Lower leg skin (tissue), 3 donors: ENCODE measurements at regions not wholly inside any gene's neighbourhood (a gene's known extent, or its start where the extent isn't known, plus 50 kb on each side); places are given as distances from the start of the nearest gene placed in this dataset.

Source experiments
- CTCF ChIP-seq, 3 donors: fragments of 450-650 bp; IDR thresholded peaks; one replicate each; pipeline ENCODE4 v1.5.1; 2016; ENCODE audit warnings: antibody characterized with exemption in 3 of 3, mild to moderate bottlenecking in 3 of 3, moderate library complexity in 2 of 3
- POLR2A ChIP-seq, 2 donors: fragments of 450-650 bp; IDR thresholded peaks; one replicate each; pipeline ENCODE4 v1.6.1; 2016 to 2017; ENCODE audit warnings: antibody characterized with exemption in 2 of 2, mild to moderate bottlenecking in 1 of 2, moderate library complexity in 1 of 2

DNA sequence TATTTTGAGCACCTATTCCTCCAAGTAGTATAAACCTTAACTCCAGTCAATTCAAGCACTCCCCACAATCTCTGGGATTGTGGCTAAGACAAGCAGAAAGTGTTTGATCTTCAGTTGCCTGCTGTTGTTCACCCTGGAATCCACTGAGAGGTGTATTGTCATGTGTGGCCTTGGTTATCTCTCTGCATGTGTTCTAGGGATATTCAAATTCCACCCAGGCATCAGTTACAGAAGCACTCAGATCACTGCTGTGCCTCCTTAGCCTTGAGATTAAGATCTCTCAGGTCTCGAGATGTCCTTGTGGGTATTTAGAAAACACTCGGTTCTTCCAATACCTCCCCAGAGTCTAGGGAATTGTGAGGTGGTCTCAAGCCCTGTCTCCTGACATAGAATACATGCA, 213.3 kb downstream of the SMARCA1 start:
- no peak for TF ChIP-seq CTCF (IDR thresholded peaks at IDR 0.05)
- TF ChIP-seq POLR2A (IDR thresholded peaks at IDR 0.05), result no peak
